ENCODE measurements at regions not wholly inside any gene's neighbourhood (a gene's known extent, or its start where the extent isn't known, plus 50 kb on each side); places are given as distances from the start of the nearest gene placed in this dataset.

DNA sequence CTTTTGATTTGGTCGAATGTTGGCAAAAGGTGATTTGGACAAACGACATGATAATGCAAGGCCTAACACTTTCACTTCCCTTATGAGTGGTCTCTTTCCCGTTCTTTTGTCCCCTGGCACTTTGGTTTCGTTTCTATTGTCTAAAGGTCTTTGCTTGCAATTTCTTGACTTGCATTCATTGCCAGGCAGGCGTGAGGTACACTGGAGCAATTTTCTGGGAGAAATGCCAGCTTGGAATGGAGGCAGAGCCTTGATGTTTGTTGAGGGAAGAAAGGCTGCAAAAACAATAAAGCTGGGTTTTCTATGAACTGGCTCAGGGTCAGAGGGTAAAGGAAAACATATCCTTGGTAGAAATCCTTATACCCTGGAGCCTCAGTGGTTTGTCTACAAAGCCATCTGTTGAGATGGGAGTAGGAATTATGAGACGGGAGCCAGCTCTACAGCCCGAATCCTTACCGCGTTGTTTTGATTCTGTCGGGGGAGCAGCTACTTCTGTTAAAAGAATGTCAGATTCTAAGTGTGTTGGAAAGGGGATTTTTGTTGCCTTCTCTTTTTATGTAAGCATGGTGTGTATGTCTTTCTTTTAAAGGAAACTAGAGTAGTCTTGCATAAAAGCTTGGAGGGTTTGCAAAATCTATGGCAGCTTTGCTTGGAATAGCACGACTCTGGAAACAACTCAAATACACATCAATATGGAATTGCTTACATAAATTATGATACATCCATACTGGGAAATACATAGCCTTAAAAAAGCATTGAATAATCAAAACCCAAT lies 158.9 kb downstream of the RMI1 start:
- TF ChIP-seq CTCF (IDR thresholded peaks at IDR 0.05) (no peak), POLR2A (IDR thresholded peaks at IDR 0.05) (no peak)
